ENCODE measurements at regions not wholly inside any gene's neighbourhood (a gene's known extent, or its start where the extent isn't known, plus 50 kb on each side); places are given as distances from the start of the nearest gene placed in this dataset.

GRCh38 chr11:113538451-113539412 is 63.5 kb upstream of the DRD2 start:
- no peak for DNase-seq (ENCODE audit: low read depth, low spot score)
- dilution Hi-C loops (cut with MboI; ENCODE audit: extremely low pct_ligation_motif_present, low sequenced_read_pairs): no loop called here
- H3K27me3 ChIP-seq (ENCODE audit: control insufficient read depth in 2 of 2, insufficient read depth in 2 of 2, low read length in 2 of 2): no peaks in the 10 kb centered on the region

More at GRCh38 chr11:113538451-113539412, 63.5 kb upstream of the DRD2 start:
- H3K9me1 ChIP-seq (replicated peaks; ENCODE audit: control insufficient read depth, extremely low read depth, insufficient read depth, low read length): no peaks in the 10 kb centered on the region
- no peak overlapping the region for H2AFZ ChIP-seq (ENCODE audit: low read depth, low read length)
- H3K4me2 ChIP-seq (ENCODE audit: insufficient read depth, low read length): no peak overlapping the region
- TF ChIP-seq CTCF (IDR thresholded peaks at IDR 0.05; ENCODE audit: extremely low read depth in 1 of 2, insufficient read depth in 1 of 2, low read depth in 1 of 2, low read length in 2 of 2) (no peak), MYC (IDR thresholded peaks at IDR 0.05; ENCODE audit: low read depth, low read length) (no peak), MAX (IDR thresholded peaks at IDR 0.05; ENCODE audit: insufficient read depth, insufficient read length) (no peak), POLR2A (IDR thresholded peaks at IDR 0.05; ENCODE audit: low read depth, low read length) (no peak), FOS (IDR thresholded peaks at IDR 0.05; ENCODE audit: borderline replicate concordance, insufficient read depth, low read length) (no peak), JUN (IDR thresholded peaks at IDR 0.05; ENCODE audit: borderline replicate concordance, insufficient read depth, insufficient read length, low read depth) (no peak), GATA2 (IDR thresholded peaks at IDR 0.05; ENCODE audit: insufficient read depth, insufficient read length, low read depth, low read length) (no peak), POLR2AphosphoS5 (IDR thresholded peaks at IDR 0.05; ENCODE audit: insufficient read depth, low read depth, low read length) (no peak)
- H3K27ac ChIP-seq (ENCODE audit: insufficient read depth, low read depth, low read length): no peak overlapping the region
- intact Hi-C loops (cut with micrococcal nuclease): loop anchor here (10.0 kb wide), 2 partner anchors 236 to 954 kb away; partner anchors contain the start of genes CLDN25 and ZW10
- no peak overlapping the region for H3K9ac ChIP-seq (replicated peaks; ENCODE audit: extremely low read depth, insufficient read depth, low read length)
- no peaks in the 10 kb centered on the region for H3K9me3 ChIP-seq (replicated peaks; ENCODE audit: control insufficient read depth, insufficient read depth, low read length)
- H3K36me3 ChIP-seq (ENCODE audit: control insufficient read depth in 2 of 2, extremely low read depth in 1 of 2, insufficient read depth in 2 of 2, low read length in 2 of 2): no peaks in the 10 kb centered on the region
- no peak for FAIRE-seq
- no peaks in the 10 kb centered on the region for H3K4me1 ChIP-seq (ENCODE audit: control insufficient read depth, extremely low read depth, insufficient read depth, low read length)
- CTCF ChIA-PET: no interaction called here
- no peaks in the 10 kb centered on the region for H4K20me1 ChIP-seq (replicated peaks; ENCODE audit: control insufficient read depth, extremely low read depth, insufficient read depth, low read length)
- no peaks in the 10 kb centered on the region for H3K79me2 ChIP-seq (ENCODE audit: control insufficient read depth, insufficient read depth, low read length)
- no peak overlapping the region for H3K4me3 ChIP-seq (replicated peaks in 1 of 3; ENCODE audit: insufficient read depth in 1 of 3, low read depth in 1 of 3, low read length in 3 of 3)
- no TSS peak for BruUV-seq (replicated peaks)
- POLR2A ChIA-PET: no interaction called here

Data from endothelial cell of umbilical vein (primary cell).